HG02840 (cell line): ENCODE measurements at regions not wholly inside any gene's neighbourhood (a gene's known extent, or its start where the extent isn't known, plus 50 kb on each side); places are given as distances from the start of the nearest gene placed in this dataset.

Experiments used
- ATAC-seq: cut with Tn5 transposase; IDR thresholded peaks from one replicate; pipeline ENCODE4 v1.9.1; 2021; ENCODE audit warnings: mild to moderate bottlenecking, moderate library complexity, moderate number of reproducible peaks; ENCODE audit not compliant: unreplicated experiment, low FRiP score

DNA sequence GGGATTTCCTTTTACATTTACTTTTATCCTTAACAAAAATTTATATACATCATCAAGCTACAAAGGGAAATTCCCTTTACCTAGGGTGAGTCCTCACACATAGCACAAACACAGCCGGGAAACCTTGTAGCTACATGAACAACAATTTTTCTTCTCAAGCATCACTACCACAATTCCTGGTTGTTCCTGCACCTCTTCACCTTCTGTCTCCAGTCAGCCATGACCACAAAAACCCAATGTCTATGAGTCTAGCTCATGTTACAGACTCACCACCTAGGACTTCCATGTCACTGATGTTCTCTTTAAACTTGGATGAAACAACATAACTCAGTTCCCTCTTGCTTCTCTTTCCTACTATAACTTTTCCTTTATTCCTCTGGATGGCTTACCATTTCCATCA lies 460.4 kb downstream of the MBD2 start:
- no peak for ATAC-seq

DNA sequence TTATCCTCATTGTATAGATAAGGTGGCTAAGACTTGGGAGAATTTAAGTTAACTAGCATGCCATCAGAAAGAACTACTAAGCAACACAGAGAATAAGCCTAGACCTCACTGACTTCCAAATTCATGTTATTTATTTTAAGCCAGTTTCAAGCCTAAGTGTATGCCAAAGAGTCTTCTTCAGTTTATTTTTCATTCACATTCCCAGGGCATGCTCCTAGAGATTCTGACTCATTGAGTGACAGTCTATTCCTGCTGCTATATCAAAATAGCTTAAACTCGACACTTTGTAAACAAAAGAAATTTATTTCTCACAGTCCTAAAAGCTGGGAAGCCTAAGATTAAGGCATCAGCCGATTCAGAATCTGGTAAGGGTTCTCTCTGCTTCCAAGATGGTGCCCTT lies 467.1 kb downstream of the MBD2 start:
- ATAC-seq, result no peak

DNA sequence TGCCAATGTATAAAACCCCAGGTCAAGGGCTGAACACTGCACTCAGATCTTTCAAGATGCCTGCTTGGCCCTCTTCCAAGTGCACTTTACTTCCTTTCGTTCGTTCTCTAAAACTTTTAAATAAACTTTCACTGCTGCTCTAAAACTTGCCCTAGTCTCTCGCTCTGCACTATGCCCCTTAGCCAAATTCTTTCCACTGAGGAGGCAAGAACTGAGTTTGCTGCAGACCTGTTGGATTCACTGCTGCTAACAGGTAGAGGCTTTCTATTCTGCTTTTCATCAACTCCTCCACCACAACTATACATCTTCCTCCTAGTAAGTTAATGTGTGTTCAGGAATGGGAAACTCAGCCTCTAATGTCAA lies 467.9 kb downstream of the MBD2 start:
- ATAC-seq, result no peak

DNA sequence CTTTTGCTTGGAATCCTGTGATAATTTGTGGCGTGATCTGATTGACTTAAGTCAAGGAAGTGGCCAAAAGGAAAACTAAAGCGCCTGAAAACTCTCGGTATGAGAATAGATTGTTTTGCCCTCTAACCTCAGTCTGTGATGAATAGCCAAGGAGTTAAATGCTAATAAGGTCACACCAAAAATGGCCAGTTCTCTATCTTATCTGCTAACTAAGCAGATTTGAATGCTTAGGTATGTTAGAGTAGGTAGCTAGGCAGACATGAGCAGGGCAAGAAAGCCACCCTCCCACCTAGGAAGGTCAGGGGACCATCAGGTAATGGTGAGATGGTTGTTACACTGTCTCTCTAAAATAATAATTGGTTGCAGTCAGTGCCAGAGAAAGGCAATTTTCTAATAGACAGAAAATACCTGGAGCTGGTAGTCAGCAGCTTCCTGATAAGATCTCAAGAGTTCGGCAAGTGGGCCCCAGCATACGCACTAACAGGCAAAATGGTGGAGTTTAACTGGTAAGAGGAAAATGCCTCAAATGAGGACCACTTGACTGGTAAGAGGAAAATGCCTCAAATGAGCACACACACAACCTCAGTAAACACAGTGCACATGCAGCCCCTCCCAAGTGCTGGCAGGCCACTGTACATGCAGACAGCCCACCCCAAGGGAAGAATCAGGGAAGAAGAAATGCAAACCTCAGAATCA lies 468.4 kb downstream of the MBD2 start:
- ATAC-seq, result no peak

DNA sequence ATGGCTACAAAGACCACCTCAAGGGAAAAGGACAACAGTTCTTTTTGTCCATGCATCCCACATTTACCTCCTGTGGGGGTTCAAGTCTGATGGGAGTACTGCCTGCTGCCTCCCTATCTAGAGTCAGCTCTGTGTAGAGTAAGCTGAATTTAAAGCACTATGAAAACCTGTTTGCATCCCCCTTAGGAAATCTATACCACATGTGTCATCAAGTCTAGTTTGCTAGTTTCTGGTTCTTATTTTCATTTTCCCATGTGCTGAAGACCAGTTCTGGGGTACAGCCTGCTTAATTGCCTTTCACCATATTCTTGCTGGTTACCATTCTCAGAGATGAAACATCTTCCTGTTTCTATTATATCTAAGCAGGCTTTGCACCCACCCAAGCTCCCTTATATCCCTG lies 470.3 kb downstream of the MBD2 start:
- no peak for ATAC-seq

GRCh38 chr18:53753601-53754000 lies 470.9 kb downstream of the MBD2 start:
- no peak for ATAC-seq

- ATAC-seq, result no peak
Observed at GRCh38 chr18:53752781-53753367, 471.6 kb downstream of the MBD2 start.

DNA sequence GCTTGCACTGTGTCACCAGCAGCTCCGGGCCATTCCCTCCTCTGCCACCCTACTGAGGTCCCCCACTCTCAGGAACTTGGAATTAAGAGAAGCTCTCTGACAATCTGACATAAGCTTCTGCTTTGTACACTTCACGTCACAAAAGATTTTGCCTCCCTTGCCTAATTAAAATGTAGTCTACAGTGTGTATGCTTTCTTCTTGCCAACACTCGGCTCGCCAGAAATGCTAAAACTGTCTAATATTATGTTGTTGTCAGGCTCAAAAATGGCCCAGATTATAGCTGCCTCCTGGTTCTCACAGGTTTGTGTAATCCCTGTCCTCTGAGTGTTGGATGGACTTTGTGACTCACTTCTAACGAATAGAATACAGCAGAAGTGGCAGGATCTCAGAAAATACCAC lies 474.7 kb downstream of the MBD2 start:
- ATAC-seq, result no peak

DNA sequence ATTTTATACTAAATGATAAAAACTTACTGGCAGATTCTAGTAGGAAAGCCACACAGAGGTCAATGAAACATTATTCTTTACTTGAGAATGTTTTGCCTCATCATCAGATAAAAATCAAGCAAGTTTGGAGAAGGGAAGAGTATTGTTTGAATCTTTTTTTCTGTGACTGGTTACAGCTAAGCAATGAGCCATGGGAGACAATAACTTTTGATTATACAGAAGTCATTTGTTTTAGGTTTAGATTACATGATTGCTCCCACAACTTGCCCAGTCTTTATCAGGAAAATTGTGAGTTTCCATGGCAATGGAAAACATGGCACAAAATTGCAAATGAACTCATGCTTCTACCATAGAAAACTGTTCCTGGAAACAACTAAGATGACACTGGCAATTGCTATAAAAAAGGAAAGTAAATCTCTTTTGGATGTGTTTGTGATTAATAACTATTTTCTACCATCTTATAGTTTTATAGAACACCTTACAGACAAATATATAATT lies 476.8 kb downstream of the MBD2 start:
- no peak for ATAC-seq

DNA sequence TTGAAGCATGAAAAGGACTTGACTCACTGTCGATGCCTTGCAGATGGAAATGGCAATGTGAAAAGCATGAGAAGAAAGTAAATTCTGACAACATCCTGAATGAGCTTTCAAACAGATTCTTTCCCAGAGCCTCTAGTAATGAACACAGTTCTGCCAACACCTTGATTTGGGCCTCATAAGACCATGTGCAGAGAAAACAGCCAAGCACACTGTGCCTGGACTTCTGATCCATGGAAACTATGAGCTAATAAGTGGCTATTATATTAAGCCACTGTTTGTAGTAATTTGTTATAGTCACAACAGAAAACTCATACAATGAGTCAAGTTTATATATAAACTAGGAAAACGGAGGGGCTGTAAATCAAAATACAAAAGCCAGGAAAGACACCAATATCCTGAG lies 477.3 kb downstream of the MBD2 start:
- ATAC-seq, result no peak

- no peak for ATAC-seq
Observed at GRCh38 chr18:53745986-53746385, 478.5 kb downstream of the MBD2 start.

DNA sequence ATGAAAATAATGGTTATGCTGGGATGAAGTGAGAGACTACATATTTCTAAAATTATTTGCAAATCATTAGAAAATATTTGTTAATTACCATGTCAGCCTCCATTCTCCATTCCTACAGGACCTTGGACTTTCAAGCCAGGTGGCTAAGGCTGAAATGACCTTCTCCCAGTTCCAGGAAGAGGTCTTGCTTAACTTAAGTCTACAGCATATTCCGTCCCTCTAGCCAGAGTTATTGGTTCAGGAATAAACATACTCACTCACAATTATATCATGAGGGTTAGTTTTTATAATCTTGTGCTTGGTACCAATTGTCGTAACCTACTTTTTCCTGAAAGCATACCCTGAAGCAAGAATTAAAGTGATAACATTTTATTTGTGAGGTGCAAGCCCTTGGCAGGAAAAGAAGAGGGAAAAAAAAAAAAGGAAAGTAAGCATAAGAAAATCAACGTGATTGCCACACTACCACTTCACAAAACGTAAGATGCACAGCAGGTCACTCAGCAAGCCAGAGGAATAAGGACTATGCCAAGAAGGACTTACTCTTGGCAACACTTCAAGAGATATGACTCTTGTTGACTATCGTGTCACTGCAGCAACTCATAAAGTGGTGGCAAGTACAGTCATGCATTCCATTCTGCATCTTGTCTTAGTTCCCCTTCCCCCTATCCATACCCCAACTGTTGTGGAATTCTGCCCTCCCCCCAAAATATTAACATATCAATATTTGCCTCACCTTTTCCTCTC lies 479.1 kb downstream of the MBD2 start:
- no peak for ATAC-seq

- ATAC-seq, result no peak
Observed at GRCh38 chr18:53739700-53740099, 484.8 kb downstream of the MBD2 start.

- ATAC-seq, result no peak
Observed at GRCh38 chr18:53735526-53735925, 488.9 kb downstream of the MBD2 start.

DNA sequence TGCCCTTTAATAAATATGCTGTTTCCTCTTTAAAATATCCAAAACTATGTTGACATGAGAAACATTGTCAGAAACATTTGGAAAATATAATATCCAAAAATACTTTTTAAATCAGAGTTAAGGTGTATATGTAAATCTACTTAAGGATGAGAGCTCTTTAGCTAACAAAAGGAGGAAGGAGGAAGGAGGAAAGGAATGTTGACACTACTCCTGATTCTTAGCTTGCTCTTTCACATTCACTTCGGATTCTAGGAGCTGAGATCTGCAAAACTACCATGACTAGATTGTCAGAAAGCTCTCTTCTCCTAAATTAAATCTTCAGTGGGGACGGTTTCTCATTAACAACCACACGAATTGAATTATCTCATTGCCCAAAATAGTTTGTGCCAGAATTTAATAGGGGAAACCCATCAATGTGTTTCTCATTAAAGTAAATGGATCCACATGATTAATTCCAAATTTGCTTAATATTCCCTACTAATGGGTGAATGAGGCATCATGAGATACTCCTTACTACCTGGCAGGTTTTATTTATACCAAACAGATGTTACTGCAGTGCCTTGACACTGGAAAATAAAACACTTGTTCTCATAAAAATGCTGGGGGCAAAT lies 509.1 kb downstream of the MBD2 start:
- no peak for ATAC-seq

- no peak for ATAC-seq
Observed at GRCh38 chr18:53710080-53710479, 514.4 kb downstream of the MBD2 start.

DNA sequence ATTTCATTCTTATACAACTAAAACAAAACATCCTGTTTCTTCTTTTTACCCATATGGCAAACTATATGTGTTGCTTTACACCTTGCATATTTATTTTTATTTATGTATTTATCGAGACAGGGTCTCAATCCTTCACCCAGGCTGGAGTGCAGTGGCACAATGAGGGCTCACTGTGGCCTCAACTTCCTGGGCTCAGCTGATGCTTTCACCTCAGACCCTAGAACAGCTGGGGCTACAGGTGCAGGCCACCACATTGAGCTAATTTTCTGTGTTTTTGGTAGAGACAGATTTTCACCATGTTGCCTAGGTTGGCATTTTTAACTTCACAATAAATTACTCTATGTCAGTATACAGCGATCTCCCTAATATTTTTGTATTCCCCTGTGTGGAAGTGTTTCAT lies 522.0 kb downstream of the MBD2 start:
- no peak for ATAC-seq

GRCh38 chr18:53701697-53702096 lies 522.8 kb downstream of the MBD2 start:
- no peak for ATAC-seq

DNA sequence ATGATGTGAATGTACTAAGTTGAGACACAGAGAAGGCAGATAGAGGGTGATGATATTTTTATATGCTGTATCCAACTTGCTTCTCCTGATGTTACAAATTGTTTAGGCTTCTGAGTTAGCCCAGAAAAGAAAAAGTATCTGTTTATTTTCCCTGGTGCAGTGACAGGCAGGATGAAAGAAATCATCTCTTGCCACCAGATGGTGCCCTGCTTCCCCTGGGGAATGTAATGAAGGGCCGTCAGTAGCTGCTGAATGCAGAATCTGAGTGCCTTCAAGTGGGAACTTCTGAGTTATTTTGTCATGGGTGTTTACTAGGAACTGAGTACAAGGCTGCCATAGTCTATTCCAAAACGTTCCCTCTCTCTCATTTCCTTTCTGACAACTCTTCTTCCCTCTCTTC lies 525.6 kb downstream of the MBD2 start:
- no peak for ATAC-seq

DNA sequence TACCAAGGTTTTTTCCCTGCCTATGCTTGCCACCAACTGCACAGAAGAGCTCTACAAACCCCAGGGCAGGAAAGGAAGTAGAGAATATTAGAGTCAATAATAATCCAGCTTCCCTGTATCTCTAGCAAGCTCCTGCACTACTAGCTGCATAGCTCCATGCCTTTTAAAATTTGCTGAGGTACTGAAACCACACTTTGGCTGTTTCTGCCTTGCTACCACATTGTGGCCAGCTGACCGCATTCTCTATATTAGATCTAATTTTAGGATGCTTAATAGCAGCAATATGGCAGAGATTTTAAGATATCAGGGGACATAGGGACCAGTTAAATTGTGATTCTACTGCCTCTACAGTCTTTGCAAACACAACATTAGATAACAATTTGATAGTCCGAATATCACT lies 534.6 kb downstream of the MBD2 start:
- no peak for ATAC-seq

DNA sequence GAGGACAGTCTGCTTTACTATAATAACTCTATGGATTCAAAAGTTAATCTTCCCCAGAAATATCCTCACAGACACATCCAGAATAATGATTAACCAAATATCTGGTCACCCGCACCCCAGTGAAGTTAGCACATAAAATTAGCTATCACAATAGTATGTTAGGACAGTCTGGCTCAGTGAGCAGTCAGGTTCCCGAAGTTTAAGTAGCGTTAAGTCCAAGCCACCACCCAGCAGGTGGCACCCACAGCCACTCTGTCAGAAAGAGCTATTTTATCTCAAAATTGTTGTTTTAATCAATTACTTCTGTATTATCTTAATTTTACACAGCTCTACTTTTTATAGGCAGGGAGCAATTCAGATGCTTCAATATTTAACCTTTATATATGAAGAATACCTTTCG lies 537.5 kb downstream of the MBD2 start:
- no peak for ATAC-seq
